ENCODE measurements at regions not wholly inside any gene's neighbourhood (a gene's known extent, or its start where the extent isn't known, plus 50 kb on each side); places are given as distances from the start of the nearest gene placed in this dataset.

- TF ChIP-seq, protein P1, sequence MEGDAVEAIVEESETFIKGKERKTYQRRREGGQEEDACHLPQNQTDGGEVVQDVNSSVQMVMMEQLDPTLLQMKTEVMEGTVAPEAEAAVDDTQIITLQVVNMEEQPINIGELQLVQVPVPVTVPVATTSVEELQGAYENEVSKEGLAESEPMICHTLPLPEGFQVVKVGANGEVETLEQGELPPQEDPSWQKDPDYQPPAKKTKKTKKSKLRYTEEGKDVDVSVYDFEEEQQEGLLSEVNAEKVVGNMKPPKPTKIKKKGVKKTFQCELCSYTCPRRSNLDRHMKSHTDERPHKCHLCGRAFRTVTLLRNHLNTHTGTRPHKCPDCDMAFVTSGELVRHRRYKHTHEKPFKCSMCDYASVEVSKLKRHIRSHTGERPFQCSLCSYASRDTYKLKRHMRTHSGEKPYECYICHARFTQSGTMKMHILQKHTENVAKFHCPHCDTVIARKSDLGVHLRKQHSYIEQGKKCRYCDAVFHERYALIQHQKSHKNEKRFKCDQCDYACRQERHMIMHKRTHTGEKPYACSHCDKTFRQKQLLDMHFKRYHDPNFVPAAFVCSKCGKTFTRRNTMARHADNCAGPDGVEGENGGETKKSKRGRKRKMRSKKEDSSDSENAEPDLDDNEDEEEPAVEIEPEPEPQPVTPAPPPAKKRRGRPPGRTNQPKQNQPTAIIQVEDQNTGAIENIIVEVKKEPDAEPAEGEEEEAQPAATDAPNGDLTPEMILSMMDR (IDR thresholded peaks at IDR 0.05; ENCODE audit: insufficient read depth, low read length): no peak
- TF ChIP-seq GABPA (IDR thresholded peaks at IDR 0.05; ENCODE audit: low read depth): no peak
- TF ChIP-seq, protein P2, sequence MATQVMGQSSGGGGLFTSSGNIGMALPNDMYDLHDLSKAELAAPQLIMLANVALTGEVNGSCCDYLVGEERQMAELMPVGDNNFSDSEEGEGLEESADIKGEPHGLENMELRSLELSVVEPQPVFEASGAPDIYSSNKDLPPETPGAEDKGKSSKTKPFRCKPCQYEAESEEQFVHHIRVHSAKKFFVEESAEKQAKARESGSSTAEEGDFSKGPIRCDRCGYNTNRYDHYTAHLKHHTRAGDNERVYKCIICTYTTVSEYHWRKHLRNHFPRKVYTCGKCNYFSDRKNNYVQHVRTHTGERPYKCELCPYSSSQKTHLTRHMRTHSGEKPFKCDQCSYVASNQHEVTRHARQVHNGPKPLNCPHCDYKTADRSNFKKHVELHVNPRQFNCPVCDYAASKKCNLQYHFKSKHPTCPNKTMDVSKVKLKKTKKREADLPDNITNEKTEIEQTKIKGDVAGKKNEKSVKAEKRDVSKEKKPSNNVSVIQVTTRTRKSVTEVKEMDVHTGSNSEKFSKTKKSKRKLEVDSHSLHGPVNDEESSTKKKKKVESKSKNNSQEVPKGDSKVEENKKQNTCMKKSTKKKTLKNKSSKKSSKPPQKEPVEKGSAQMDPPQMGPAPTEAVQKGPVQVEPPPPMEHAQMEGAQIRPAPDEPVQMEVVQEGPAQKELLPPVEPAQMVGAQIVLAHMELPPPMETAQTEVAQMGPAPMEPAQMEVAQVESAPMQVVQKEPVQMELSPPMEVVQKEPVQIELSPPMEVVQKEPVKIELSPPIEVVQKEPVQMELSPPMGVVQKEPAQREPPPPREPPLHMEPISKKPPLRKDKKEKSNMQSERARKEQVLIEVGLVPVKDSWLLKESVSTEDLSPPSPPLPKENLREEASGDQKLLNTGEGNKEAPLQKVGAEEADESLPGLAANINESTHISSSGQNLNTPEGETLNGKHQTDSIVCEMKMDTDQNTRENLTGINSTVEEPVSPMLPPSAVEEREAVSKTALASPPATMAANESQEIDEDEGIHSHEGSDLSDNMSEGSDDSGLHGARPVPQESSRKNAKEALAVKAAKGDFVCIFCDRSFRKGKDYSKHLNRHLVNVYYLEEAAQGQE (IDR thresholded peaks at IDR 0.05; ENCODE audit: insufficient replicate concordance, low read depth): no peak
Observed at GRCh38 chr3:124415446-124415960, 314.7 kb upstream of the UMPS start.
